ENCODE measurements at regions not wholly inside any gene's neighbourhood (a gene's known extent, or its start where the extent isn't known, plus 50 kb on each side); places are given as distances from the start of the nearest gene placed in this dataset.
"Not testable (repeated sequence)": the region's sequence is repeated elsewhere in the genome, so short reads cannot be mapped to it uniquely, and the experiment has no call there.

- no peak for DNase-seq
These were observed 494.4 kb downstream of the TMA16 start for GRCh38 chr4:163988865-163989264.

GRCh38 chr4:163991298-163991865, 496.9 kb downstream of the TMA16 start:
- no peak for DNase-seq

GRCh38 chr4:164009435-164009834, 514.9 kb downstream of the TMA16 start:
- DNase-seq, result no peak

- no peak for DNase-seq
These were observed 517.3 kb downstream of the TMA16 start for GRCh38 chr4:164011791-164012190.

- no peak for DNase-seq
These were observed 518.0 kb downstream of the TMA16 start for GRCh38 chr4:164012396-164013027.

GRCh38 chr4:164021947-164022346, 527.5 kb downstream of the TMA16 start:
- DNase-seq, result no peak

- no peak for DNase-seq
These were observed 528.7 kb downstream of the TMA16 start for GRCh38 chr4:164023214-164023613.

GRCh38 chr4:164027805-164028204, 533.3 kb downstream of the TMA16 start:
- DNase-seq, result no peak

- DNase-seq, result no peak
These were observed 545.0 kb downstream of the TMA16 start for GRCh38 chr4:164039482-164039881.

- no peak for DNase-seq
These were observed 562.1 kb downstream of the TMA16 start for GRCh38 chr4:164056426-164057142.

- DNase-seq, result no peak
These were observed 564.4 kb downstream of the TMA16 start for GRCh38 chr4:164058776-164059445.

GRCh38 chr4:164060456-164060855, 566.0 kb downstream of the TMA16 start:
- no peak for DNase-seq

- DNase-seq, result no peak
These were observed 573.9 kb downstream of the TMA16 start for GRCh38 chr4:164068392-164068791.

- no peak for DNase-seq
These were observed 576.1 kb downstream of the TMA16 start for GRCh38 chr4:164070625-164071024.

GRCh38 chr4:164081371-164081770, 586.9 kb downstream of the TMA16 start:
- DNase-seq, result no peak

GRCh38 chr4:164081801-164082200, 587.3 kb downstream of the TMA16 start:
- no peak for DNase-seq

GRCh38 chr4:164087733-164088132, 593.2 kb downstream of the TMA16 start:
- DNase-seq, result no peak

- DNase-seq, result no peak
These were observed 601.0 kb downstream of the TMA16 start for GRCh38 chr4:164095313-164096110.

- DNase-seq, result no peak
These were observed 602.5 kb downstream of the TMA16 start for GRCh38 chr4:164096766-164097518.

GRCh38 chr4:164100741-164101365, 606.4 kb downstream of the TMA16 start:
- not testable (repeated sequence) for DNase-seq

GRCh38 chr4:164108971-164109370, 614.5 kb downstream of the TMA16 start:
- DNase-seq, result no peak

- no peak for DNase-seq
These were observed 615.0 kb downstream of the TMA16 start for GRCh38 chr4:164109503-164109902.

Measured in NCI-H1092 treated with DMSO at 0.1 percent for 48 hours (cell line).